ENCODE measurements at regions not wholly inside any gene's neighbourhood (a gene's known extent, or its start where the extent isn't known, plus 50 kb on each side); places are given as distances from the start of the nearest gene placed in this dataset.

DNA sequence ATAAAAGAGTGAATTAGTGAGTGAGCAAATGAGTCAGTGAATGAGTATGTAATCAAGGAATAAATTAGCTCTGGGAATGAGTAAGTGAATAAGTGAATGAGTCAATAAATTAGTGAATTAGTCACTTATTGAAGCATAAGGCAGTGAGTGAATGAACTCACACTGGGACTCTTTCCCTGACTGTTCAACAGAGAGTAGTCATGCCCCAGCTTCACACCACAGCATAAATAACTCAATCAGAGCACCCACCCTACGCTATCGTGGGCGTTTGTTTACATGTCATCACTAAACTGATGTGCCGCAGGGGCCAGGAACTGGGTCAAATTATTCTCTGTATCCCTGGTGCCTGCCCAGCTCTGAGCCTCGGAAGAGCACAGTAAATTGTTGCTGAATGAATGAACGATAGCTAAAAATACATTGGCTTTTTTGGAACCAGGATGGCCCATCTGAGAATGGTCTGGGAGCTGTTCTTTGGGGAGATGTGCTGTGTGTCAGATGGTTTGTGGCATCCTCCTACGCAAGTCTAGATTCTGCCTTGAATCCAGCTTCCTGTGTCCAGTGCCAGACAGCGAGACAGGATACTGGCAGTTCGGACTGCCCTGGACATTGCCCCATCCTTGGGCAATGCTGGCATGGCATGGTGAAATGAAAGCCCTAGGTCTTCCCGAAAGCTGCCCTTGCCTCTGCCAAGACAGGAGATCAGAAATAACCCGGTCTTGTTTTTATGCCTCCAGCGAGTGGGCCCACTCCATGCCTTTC, 98.0 kb upstream of the RTL1 start:
- TF ChIP-seq, protein P1, sequence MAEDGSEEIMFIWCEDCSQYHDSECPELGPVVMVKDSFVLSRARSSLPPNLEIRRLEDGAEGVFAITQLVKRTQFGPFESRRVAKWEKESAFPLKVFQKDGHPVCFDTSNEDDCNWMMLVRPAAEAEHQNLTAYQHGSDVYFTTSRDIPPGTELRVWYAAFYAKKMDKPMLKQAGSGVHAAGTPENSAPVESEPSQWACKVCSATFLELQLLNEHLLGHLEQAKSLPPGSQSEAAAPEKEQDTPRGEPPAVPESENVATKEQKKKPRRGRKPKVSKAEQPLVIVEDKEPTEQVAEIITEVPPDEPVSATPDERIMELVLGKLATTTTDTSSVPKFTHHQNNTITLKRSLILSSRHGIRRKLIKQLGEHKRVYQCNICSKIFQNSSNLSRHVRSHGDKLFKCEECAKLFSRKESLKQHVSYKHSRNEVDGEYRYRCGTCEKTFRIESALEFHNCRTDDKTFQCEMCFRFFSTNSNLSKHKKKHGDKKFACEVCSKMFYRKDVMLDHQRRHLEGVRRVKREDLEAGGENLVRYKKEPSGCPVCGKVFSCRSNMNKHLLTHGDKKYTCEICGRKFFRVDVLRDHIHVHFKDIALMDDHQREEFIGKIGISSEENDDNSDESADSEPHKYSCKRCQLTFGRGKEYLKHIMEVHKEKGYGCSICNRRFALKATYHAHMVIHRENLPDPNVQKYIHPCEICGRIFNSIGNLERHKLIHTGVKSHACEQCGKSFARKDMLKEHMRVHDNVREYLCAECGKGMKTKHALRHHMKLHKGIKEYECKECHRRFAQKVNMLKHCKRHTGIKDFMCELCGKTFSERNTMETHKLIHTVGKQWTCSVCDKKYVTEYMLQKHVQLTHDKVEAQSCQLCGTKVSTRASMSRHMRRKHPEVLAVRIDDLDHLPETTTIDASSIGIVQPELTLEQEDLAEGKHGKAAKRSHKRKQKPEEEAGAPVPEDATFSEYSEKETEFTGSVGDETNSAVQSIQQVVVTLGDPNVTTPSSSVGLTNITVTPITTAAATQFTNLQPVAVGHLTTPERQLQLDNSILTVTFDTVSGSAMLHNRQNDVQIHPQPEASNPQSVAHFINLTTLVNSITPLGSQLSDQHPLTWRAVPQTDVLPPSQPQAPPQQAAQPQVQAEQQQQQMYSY (CRISPR knock-in tag; IDR thresholded peaks at IDR 0.05) = no peak
- TF ChIP-seq CTCF (CRISPR knock-in tag; IDR thresholded peaks at IDR 0.05) (no peak), EZH2 (conservative IDR thresholded peaks at IDR 0.05; ENCODE audit: low read depth, low read length) (no peak), ZBTB33 (CRISPR knock-in tag; IDR thresholded peaks at IDR 0.05) (no peak), KDM2A (CRISPR knock-in tag; IDR thresholded peaks at IDR 0.05; ENCODE audit: borderline replicate concordance, low read depth) (no peak), PTBP1 (IDR thresholded peaks at IDR 0.05; ENCODE audit: low read depth, low read length, poor library complexity, severe bottlenecking) (no peak), MAX (IDR thresholded peaks at IDR 0.05) (no peak), IRF1 (CRISPR knock-in tag; IDR thresholded peaks at IDR 0.05; ENCODE audit: low read depth) (no peak), HMGXB4 (CRISPR knock-in tag; IDR thresholded peaks at IDR 0.05; ENCODE audit: borderline replicate concordance in 1 of 2, low read depth in 1 of 2) (no peak), FOXC1 (CRISPR knock-in tag; IDR thresholded peaks at IDR 0.05; ENCODE audit: borderline replicate concordance) (no peak), HDAC6 (IDR thresholded peaks at IDR 0.05; ENCODE audit: low read depth, low read length) (no peak)
- TF ChIP-seq, protein P2, sequence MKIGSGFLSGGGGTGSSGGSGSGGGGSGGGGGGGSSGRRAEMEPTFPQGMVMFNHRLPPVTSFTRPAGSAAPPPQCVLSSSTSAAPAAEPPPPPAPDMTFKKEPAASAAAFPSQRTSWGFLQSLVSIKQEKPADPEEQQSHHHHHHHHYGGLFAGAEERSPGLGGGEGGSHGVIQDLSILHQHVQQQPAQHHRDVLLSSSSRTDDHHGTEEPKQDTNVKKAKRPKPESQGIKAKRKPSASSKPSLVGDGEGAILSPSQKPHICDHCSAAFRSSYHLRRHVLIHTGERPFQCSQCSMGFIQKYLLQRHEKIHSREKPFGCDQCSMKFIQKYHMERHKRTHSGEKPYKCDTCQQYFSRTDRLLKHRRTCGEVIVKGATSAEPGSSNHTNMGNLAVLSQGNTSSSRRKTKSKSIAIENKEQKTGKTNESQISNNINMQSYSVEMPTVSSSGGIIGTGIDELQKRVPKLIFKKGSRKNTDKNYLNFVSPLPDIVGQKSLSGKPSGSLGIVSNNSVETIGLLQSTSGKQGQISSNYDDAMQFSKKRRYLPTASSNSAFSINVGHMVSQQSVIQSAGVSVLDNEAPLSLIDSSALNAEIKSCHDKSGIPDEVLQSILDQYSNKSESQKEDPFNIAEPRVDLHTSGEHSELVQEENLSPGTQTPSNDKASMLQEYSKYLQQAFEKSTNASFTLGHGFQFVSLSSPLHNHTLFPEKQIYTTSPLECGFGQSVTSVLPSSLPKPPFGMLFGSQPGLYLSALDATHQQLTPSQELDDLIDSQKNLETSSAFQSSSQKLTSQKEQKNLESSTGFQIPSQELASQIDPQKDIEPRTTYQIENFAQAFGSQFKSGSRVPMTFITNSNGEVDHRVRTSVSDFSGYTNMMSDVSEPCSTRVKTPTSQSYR (CRISPR knock-in tag; IDR thresholded peaks at IDR 0.05; ENCODE audit: borderline replicate concordance) = no peak
- TF ChIP-seq, protein P3, sequence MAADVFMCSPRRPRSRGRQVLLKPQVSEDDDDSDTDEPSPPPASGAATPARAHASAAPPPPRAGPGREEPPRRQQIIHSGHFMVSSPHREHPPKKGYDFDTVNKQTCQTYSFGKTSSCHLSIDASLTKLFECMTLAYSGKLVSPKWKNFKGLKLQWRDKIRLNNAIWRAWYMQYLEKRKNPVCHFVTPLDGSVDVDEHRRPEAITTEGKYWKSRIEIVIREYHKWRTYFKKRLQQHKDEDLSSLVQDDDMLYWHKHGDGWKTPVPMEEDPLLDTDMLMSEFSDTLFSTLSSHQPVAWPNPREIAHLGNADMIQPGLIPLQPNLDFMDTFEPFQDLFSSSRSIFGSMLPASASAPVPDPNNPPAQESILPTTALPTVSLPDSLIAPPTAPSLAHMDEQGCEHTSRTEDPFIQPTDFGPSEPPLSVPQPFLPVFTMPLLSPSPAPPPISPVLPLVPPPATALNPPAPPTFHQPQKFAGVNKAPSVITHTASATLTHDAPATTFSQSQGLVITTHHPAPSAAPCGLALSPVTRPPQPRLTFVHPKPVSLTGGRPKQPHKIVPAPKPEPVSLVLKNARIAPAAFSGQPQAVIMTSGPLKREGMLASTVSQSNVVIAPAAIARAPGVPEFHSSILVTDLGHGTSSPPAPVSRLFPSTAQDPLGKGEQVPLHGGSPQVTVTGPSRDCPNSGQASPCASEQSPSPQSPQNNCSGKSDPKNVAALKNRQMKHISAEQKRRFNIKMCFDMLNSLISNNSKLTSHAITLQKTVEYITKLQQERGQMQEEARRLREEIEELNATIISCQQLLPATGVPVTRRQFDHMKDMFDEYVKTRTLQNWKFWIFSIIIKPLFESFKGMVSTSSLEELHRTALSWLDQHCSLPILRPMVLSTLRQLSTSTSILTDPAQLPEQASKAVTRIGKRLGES (CRISPR knock-in tag; IDR thresholded peaks at IDR 0.05; ENCODE audit: borderline replicate concordance) = no peak
